Prostate gland (tissue), 2 donors: ENCODE measurements at regions not wholly inside any gene's neighbourhood (a gene's known extent, or its start where the extent isn't known, plus 50 kb on each side); places are given as distances from the start of the nearest gene placed in this dataset.

Experiments used
- DNase-seq: peaks from one replicate; pipeline ENCODE4 v3.0.0-alpha.2; 2019; ENCODE audit warnings: low spot score
- H3K27ac ChIP-seq, 2 donors: fragments of 200-600 bp; sonication (generic); 2 replicates each; pipeline ENCODE4 v1.5.1; 2017 to 2019
- H3K27me3 ChIP-seq: fragments of 200-600 bp; sonication (generic); replicated peaks from 2 replicates; pipeline ENCODE4 v1.5.1; 2019; ENCODE audit not compliant: insufficient read depth
- H3K36me3 ChIP-seq, 2 donors: fragments of 200-600 bp; sonication (generic); 1 replicate in 1 of 2; 2 replicates in 1 of 2; pipeline versions ENCODE4 v1.5.1 to v1.8.1; 2017 to 2019
- H3K4me1 ChIP-seq: fragments of 200-600 bp; sonication (generic); replicated peaks from 2 replicates; pipeline ENCODE4 v1.5.1; 2019
- H3K4me3 ChIP-seq, 2 donors: fragments of 200-600 bp; sonication (generic); 2 replicates each; pipeline ENCODE4 v1.5.1; 2017 to 2019
- H3K9me3 ChIP-seq: fragments of 200-600 bp; sonication (generic); 2 replicates; pipeline ENCODE4 v1.5.1; 2017
- POLR2A ChIP-seq: fragments of 450-650 bp; IDR thresholded peaks from one replicate; pipeline ENCODE4 v1.6.1; 2016; ENCODE audit warnings: antibody characterized with exemption, mild to moderate bottlenecking
- POLR2AphosphoS5 ChIP-seq: sonication (generic); formaldehyde crosslinking; IDR thresholded peaks from one replicate; pipeline ENCODE4 v1.6.1; 2017; ENCODE audit warnings: antibody characterized with exemption
- WGBS: methylation state at CpG from one replicate; pipeline ENCODE4 v1.1.5; 2018; 5-methylcytosine and 5-hydroxymethylcytosine counted together
- intact Hi-C: fragments of 100-400 bp; cut with DNase I; formaldehyde crosslinking; loops from one replicate; pipeline ENCODE4 v1.14.2; 2022
- TF ChIP-seq, protein P1 (sequence below), 4 experiments: fragments of 200-600 bp in 2 of 4; fragments of 450-650 bp in 2 of 4; sonication (generic) in 2 of 4; IDR thresholded peaks; 1 replicate in 3 of 4; 2 replicates in 1 of 4; pipeline ENCODE4 v1.5.1; 2016 to 2019; ENCODE audit warnings: antibody characterized with exemption in 4 of 4, mild to moderate bottlenecking in 2 of 4, moderate library complexity in 2 of 4

DNA sequence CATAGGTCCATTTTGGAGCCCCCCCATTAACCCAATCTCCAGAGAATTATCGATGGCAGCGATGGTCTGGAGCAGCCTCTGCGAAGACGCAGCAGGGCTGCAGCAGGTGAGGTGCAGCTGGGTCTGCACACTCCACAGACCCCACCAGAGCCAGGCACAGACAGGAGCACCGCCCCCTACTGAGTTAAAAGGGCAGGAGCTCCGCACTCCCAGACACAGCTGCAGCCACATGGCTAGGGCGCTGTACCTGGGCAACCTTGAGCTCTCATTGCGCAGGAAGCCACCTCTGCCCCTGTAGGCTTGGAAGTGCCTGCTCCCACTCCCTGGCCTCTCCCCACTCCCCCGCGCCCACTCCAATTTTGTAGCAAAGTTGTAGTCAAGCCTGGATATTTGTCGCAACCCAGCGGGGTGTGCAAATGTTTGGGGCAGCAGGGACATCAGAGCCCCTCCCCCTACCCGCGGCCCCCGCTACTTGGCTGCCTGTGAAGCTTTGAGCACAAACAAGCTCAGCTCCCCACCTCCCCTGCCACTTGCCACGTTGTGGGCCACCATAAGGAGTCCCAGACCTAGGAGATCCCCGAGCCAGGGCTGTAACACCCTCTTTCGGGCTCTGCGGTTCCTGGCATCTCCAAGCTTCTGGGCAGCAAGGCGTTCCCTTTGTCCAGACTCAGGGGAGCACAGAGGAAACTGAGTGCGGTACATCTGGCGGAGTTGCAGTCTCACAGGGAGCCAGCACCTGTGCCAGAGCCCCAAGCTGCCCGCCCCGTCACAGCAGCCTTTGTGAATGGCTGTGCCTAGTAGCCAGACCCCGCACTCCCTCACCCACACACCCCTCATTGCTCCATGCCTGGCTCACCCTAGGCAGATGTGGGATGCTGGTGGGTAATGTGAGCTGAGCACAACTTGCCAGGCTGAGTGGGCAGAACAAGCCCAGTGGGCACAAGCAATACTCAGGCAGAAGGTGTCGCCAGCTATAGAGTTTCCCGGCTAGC lies 949.7 kb upstream of the SLITRK1 start:
- Histone ChIP-seq H3K27me3 (no peaks in the 10 kb centered on the region), H3K9me3 (no peaks in the 10 kb centered on the region), H3K4me3 (no peak overlapping the region), H3K36me3 (no peaks in the 10 kb centered on the region), H3K4me1 (no peaks in the 10 kb centered on the region), H3K27ac (no peak overlapping the region)
- intact Hi-C loops: no loop called here
- 93% methylated on average over 26 of the region's 27 CpGs for WGBS
- no peak for DNase-seq
- TF ChIP-seq, protein P1, sequence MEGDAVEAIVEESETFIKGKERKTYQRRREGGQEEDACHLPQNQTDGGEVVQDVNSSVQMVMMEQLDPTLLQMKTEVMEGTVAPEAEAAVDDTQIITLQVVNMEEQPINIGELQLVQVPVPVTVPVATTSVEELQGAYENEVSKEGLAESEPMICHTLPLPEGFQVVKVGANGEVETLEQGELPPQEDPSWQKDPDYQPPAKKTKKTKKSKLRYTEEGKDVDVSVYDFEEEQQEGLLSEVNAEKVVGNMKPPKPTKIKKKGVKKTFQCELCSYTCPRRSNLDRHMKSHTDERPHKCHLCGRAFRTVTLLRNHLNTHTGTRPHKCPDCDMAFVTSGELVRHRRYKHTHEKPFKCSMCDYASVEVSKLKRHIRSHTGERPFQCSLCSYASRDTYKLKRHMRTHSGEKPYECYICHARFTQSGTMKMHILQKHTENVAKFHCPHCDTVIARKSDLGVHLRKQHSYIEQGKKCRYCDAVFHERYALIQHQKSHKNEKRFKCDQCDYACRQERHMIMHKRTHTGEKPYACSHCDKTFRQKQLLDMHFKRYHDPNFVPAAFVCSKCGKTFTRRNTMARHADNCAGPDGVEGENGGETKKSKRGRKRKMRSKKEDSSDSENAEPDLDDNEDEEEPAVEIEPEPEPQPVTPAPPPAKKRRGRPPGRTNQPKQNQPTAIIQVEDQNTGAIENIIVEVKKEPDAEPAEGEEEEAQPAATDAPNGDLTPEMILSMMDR (IDR thresholded peaks at IDR 0.05): no peak
- TF ChIP-seq POLR2AphosphoS5: no peak
- no peak for TF ChIP-seq POLR2A

DNA sequence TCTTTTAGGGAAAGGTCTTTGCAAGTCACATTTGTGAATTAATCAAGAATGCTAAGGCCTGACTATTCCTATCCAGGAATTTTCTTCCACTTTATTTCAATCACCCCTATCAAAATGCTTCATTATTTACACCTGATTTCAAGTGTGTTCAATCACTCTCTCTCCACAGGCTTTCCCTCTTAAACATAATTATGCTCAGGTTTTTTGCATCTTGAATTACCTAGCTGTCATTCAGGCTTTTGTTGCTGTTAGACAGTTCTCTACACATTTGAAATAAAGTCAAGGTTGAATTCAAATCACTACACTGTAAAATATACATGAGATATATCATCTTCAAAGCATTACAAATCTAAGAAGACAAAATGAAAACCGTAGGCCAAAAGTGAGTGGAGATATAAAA lies 941.3 kb upstream of the SLITRK1 start:
- intact Hi-C loops: no loop called here
- 47% methylated on average over 1 of the region's 1 CpG for WGBS
- DNase-seq: no peak
- TF ChIP-seq POLR2AphosphoS5 (no peak), POLR2A (no peak)
- TF ChIP-seq, protein P1 (IDR thresholded peaks at IDR 0.05): no peak
- H3K27me3 ChIP-seq: no peaks in the 10 kb centered on the region
- H3K27ac ChIP-seq: no peak overlapping the region
- no peaks in the 10 kb centered on the region for H3K9me3 ChIP-seq
- H3K4me1 ChIP-seq: no peaks in the 10 kb centered on the region
- no peak overlapping the region for H3K4me3 ChIP-seq
- no peaks in the 10 kb centered on the region for H3K36me3 ChIP-seq

DNA sequence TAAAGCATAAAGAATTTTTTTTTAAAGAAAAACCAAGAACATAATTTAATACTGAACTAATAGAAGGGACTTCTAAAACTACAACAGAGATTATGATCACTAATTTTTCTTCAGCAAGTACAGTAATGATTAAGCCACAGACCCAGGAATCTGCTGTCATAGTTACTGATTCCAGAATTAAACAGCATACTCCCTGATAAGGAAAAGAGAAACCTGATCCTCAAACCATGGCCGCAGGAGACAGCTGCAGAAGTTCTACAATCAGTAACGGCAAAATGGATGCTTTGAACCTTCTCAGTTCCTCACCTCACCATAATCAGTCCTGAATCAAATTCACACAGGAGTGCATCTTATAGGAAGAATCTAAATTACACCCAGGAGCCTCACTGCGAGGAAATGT lies 939.0 kb upstream of the SLITRK1 start:
- Histone ChIP-seq H3K4me1 (no peaks in the 10 kb centered on the region), H3K36me3 (no peaks in the 10 kb centered on the region)
- intact Hi-C loops: no loop called here

DNA sequence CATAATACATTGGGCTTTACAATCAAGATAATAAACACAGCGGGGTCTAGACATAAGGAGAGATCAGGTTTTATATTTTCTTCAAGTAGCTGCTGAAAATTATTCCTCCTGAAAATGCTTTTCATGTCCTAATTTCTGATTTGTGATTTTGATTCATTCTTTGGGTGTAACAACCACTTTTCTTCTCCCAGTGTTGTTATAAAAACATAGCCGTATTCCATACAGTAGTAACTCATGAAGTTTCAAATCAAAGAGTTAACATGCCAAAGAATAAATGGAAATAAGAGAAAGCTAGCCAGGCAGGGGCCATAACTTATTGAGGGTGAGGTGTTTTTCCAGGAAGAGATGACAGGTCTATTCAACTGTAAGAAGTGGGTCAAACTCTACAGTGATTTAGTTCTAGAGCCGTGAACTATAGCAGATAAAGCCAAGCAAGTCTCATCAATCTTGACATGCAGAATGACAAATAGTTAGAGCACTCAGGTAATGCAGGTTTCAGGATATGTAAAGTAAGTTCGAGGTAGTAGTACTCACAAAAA lies 934.4 kb upstream of the SLITRK1 start:
- WGBS: 58% methylated on average over 4 of the region's 4 CpGs
- Histone ChIP-seq H3K36me3 (no peaks in the 10 kb centered on the region), H3K27me3 (no peaks in the 10 kb centered on the region), H3K4me1 (no peaks in the 10 kb centered on the region), H3K27ac (no peak overlapping the region), H3K4me3 (no peak overlapping the region), H3K9me3 (no peaks in the 10 kb centered on the region)
- DNase-seq: no peak
- TF ChIP-seq, protein P1 (IDR thresholded peaks at IDR 0.05): no peak
- TF ChIP-seq POLR2AphosphoS5 (no peak), POLR2A (no peak)
- intact Hi-C loops: no loop called here

More for the DNA sequence above, 939.0 kb upstream of the SLITRK1 start:
- Histone ChIP-seq H3K4me3 (no peak overlapping the region), H3K27me3 (no peaks in the 10 kb centered on the region), H3K9me3 (no peaks in the 10 kb centered on the region), H3K27ac (no peak overlapping the region)
- no peak for DNase-seq
- 50% methylated on average over 3 of the region's 3 CpGs for WGBS
- TF ChIP-seq, protein P1 (IDR thresholded peaks at IDR 0.05): no peak
- TF ChIP-seq POLR2A (no peak), POLR2AphosphoS5 (no peak)
